Loucy (cell line): ENCODE measurements at regions not wholly inside any gene's neighbourhood (a gene's known extent, or its start where the extent isn't known, plus 50 kb on each side); places are given as distances from the start of the nearest gene placed in this dataset.

ENCODE experiments used
- H2AFZ ChIP-seq: fragments of 200-600 bp; sonication (generic); 2 replicates; pipeline ENCODE4 v1.6.0; 2016; ENCODE audit warnings: antibody characterized with exemption, mild to moderate bottlenecking, low read length, moderate library complexity
- H3F3A ChIP-seq: fragments of 200-600 bp; 2 replicates; pipeline ENCODE4 v1.6.0; 2016; ENCODE audit warnings: antibody characterized with exemption, low read depth, mild to moderate bottlenecking
- H3K27me3 ChIP-seq: fragments of 200-600 bp; sonication (generic); 2 replicates; pipeline ENCODE4 v1.6.1; 2014; ENCODE audit warnings: low read length, mild to moderate bottlenecking; ENCODE audit not compliant: insufficient read depth, poor library complexity, severe bottlenecking
- H3K36me3 ChIP-seq: fragments of 200-600 bp; sonication (generic); 2 replicates; pipeline ENCODE4 v1.6.1; 2016; ENCODE audit warnings: low read length; ENCODE audit not compliant: insufficient read depth
- H3K4me1 ChIP-seq: fragments of 200-600 bp; sonication (generic); 2 replicates; pipeline ENCODE4 v1.5.1; 2014; ENCODE audit warnings: low read length, mild to moderate bottlenecking; ENCODE audit not compliant: insufficient read depth, poor library complexity, severe bottlenecking
- H3K4me2 ChIP-seq: fragments of 200-600 bp; sonication (generic); 2 replicates; pipeline ENCODE4 v1.6.0; 2014; ENCODE audit warnings: antibody characterized with exemption, low read length, low read depth, mild to moderate bottlenecking; ENCODE audit not compliant: poor library complexity, severe bottlenecking
- H3K4me3 ChIP-seq: fragments of 200-600 bp; sonication (generic); 2 replicates; pipeline ENCODE4 v1.5.1; 2014; ENCODE audit warnings: low read length, mild to moderate bottlenecking, mixed read lengths; ENCODE audit not compliant: poor library complexity, severe bottlenecking
- H3K79me2 ChIP-seq: fragments of 200-600 bp; sonication (generic); 2 replicates; pipeline ENCODE4 v1.6.1; 2014; ENCODE audit warnings: low read length; ENCODE audit not compliant: insufficient read depth
- H3K9ac ChIP-seq: fragments of 200-600 bp; sonication (generic); 2 replicates; pipeline ENCODE4 v1.6.0; 2014; ENCODE audit warnings: mild to moderate bottlenecking, low read depth, low read length, moderate library complexity; ENCODE audit not compliant: poor library complexity, severe bottlenecking
- H3K9me2 ChIP-seq: fragments of 200-600 bp; sonication (generic); replicated peaks from 2 replicates; pipeline ENCODE4 v1.6.1; 2016; ENCODE audit warnings: low read depth, low read length, mixed read lengths
- H3K9me3 ChIP-seq: fragments of 200-600 bp; sonication (generic); 2 replicates; pipeline ENCODE4 v1.6.1; 2014; ENCODE audit warnings: mild to moderate bottlenecking, antibody characterized with exemption, low read length, low read depth; ENCODE audit not compliant: insufficient read depth
- H4K20me1 ChIP-seq: fragments of 200-600 bp; sonication (generic); 2 replicates; pipeline ENCODE4 v1.6.0; 2014; ENCODE audit warnings: antibody characterized with exemption, low read length, mild to moderate bottlenecking; ENCODE audit not compliant: insufficient read depth, poor library complexity, severe bottlenecking
- EZH2phosphoT487 ChIP-seq: fragments of 200-600 bp; IDR thresholded peaks from 2 replicates; pipeline ENCODE4 v1.6.1; 2018; ENCODE audit warnings: antibody characterized with exemption, mild to moderate bottlenecking, moderate library complexity, borderline replicate concordance
- TF ChIP-seq, protein P1 (sequence below): fragments of 200-600 bp; sonication (generic); conservative IDR thresholded peaks from 2 replicates; pipeline ENCODE4 v1.5.1; 2014; ENCODE audit warnings: mild to moderate bottlenecking, antibody characterized with exemption, low read length

DNA sequence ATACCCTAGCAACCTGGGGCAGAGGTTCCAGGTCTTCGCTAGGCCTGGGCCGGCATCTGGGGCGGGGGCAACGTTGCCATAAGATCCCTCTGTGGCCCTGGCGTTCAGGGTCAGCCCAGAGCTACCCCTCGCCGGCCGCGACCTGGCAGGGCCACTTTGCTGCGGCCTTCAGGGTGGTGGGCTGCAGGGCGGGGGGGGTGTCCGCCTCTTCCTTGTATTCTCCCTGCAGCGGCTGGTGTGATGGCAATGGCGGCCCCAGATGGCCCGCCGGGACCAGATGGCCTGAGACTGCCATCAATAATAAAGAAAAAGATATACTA lies 539.2 kb upstream of the POT1 start:
- TF ChIP-seq, protein P1, sequence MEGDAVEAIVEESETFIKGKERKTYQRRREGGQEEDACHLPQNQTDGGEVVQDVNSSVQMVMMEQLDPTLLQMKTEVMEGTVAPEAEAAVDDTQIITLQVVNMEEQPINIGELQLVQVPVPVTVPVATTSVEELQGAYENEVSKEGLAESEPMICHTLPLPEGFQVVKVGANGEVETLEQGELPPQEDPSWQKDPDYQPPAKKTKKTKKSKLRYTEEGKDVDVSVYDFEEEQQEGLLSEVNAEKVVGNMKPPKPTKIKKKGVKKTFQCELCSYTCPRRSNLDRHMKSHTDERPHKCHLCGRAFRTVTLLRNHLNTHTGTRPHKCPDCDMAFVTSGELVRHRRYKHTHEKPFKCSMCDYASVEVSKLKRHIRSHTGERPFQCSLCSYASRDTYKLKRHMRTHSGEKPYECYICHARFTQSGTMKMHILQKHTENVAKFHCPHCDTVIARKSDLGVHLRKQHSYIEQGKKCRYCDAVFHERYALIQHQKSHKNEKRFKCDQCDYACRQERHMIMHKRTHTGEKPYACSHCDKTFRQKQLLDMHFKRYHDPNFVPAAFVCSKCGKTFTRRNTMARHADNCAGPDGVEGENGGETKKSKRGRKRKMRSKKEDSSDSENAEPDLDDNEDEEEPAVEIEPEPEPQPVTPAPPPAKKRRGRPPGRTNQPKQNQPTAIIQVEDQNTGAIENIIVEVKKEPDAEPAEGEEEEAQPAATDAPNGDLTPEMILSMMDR: no peak
- TF ChIP-seq EZH2phosphoT487: no peak
- Histone ChIP-seq H3K36me3 (no peaks in the 10 kb centered on the region), H3K4me3 (no peak overlapping the region)

DNA sequence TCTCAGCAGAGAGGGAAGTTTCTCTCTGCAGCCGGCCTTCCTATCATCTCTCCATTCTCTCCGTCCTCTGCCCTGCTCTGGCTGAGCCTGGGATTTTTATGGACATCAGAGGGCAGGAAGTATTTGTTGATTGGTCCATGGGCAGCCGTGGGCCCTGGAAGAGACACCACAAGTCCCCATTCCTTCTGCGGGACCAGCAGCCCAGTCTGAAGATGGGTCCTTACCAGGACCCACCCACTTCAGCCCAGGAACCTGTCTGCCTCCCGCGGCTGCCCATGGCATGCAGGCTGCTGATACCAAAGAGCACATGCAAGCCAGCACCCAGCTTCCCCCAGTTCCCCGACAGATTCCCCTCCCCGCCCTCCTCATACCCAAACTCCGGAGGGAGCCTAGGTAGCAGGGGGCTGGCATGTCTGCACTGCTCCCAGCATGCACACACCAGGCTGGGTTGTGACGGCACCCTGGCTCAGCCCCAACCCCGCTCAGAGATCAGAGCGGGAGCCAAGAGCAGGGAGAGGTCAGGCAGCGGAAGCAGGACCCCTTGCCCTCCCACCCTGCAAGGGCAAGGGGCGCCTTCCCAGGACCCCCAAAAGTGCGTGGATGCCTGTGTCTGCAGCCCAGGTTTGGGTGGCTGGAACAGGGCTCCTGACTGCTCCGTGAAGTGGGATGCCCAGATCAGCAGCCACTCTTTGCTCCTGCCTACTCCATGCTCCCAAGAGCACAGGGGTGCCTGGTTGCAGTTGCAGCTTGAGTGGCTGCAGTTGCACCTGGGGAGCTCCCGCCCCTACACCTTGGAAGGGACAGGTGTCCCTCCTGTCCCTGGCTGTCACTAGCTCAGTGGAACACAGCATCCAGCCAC lies 538.6 kb upstream of the POT1 start:
- no peak overlapping the region for H3K4me2 ChIP-seq
- H3K79me2 ChIP-seq: no peaks in the 10 kb centered on the region
- H2AFZ ChIP-seq: no peak overlapping the region
- no peaks in the 10 kb centered on the region for H3K4me1 ChIP-seq
- no peaks in the 10 kb centered on the region for H3K36me3 ChIP-seq
- TF ChIP-seq, protein P1: no peak
- TF ChIP-seq EZH2phosphoT487: no peak
- H3K9ac ChIP-seq: no peak overlapping the region
- no peaks in the 10 kb centered on the region for H3K27me3 ChIP-seq
- H3K4me3 ChIP-seq: no peak overlapping the region
- no peaks in the 10 kb centered on the region for H4K20me1 ChIP-seq
- H3F3A ChIP-seq: no peaks in the 10 kb centered on the region
- no peaks in the 10 kb centered on the region for H3K9me3 ChIP-seq
- no peaks in the 10 kb centered on the region for H3K9me2 ChIP-seq

More for the DNA sequence above, 539.2 kb upstream of the POT1 start:
- Histone ChIP-seq H3K27me3 (no peaks in the 10 kb centered on the region), H3F3A (no peaks in the 10 kb centered on the region), H3K79me2 (no peaks in the 10 kb centered on the region), H3K9me3 (no peaks in the 10 kb centered on the region), H3K4me2 (no peak overlapping the region), H4K20me1 (no peaks in the 10 kb centered on the region), H3K9ac (no peak overlapping the region), H3K9me2 (no peaks in the 10 kb centered on the region), H3K4me1 (no peaks in the 10 kb centered on the region), H2AFZ (no peak overlapping the region)

DNA sequence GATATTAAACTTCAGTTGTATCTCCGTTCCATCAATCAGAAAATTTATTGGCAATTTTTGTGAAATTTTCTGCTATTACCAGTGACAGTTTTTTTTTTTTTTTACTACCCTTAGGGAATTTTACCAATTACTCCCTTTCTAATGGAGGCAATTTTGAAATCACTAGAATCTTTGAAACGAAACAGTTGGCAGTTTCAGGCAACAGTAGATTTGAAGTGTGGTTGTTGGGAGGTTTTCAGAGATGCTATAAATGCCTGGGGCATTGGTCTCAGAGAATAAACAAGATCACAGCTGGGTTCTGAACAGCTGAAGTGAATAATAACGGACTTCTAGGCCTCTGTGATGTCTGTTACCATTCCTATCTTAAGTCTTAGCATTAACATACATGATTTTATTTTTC lies 535.9 kb upstream of the POT1 start:
- Histone ChIP-seq H3K4me2 (no peak overlapping the region), H2AFZ (no peak overlapping the region), H3K27me3 (no peaks in the 10 kb centered on the region), H3K9me2 (no peaks in the 10 kb centered on the region), H3K4me3 (no peak overlapping the region), H3K9ac (no peak overlapping the region), H3F3A (no peaks in the 10 kb centered on the region), H3K79me2 (no peaks in the 10 kb centered on the region), H3K36me3 (no peaks in the 10 kb centered on the region), H3K4me1 (no peaks in the 10 kb centered on the region), H4K20me1 (no peaks in the 10 kb centered on the region), H3K9me3 (no peaks in the 10 kb centered on the region)
- no peak for TF ChIP-seq EZH2phosphoT487
- TF ChIP-seq, protein P1: no peak
